Skeletal muscle satellite cell (primary cell): ENCODE measurements at regions not wholly inside any gene's neighbourhood (a gene's known extent, or its start where the extent isn't known, plus 50 kb on each side); places are given as distances from the start of the nearest gene placed in this dataset.
"Not testable (repeated sequence)": the region's sequence is repeated elsewhere in the genome, so short reads cannot be mapped to it uniquely, and the experiment has no call there.

Experiments used
- H3K27me3 ChIP-seq: 2 replicates; pipeline ENCODE4 v1.7.0; 2013; ENCODE audit warnings: low read length; ENCODE audit not compliant: control insufficient read depth, insufficient read depth
- H3K36me3 ChIP-seq: 2 replicates; pipeline ENCODE4 v1.7.0; 2013; ENCODE audit warnings: mild to moderate bottlenecking, control low read depth, low read length; ENCODE audit not compliant: insufficient read depth
- H3K4me1 ChIP-seq: 2 replicates; pipeline ENCODE4 v1.7.0; 2013; ENCODE audit warnings: low read length; ENCODE audit not compliant: control insufficient read depth, insufficient read depth
- H3K4me2 ChIP-seq: 2 replicates; pipeline ENCODE4 v1.7.0; 2013; ENCODE audit warnings: mild to moderate bottlenecking, low read length
- H3K4me3 ChIP-seq: 2 replicates; pipeline ENCODE4 v1.7.0; 2013; ENCODE audit warnings: low read length
- H3K9ac ChIP-seq: 2 replicates; pipeline ENCODE4 v1.7.0; 2013; ENCODE audit warnings: mild to moderate bottlenecking, low read depth, low read length, moderate library complexity
- H3K9me3 ChIP-seq: replicated peaks from 2 replicates; pipeline ENCODE4 v1.7.0; 2013; ENCODE audit warnings: mild to moderate bottlenecking, control low read depth, low read length

- Histone ChIP-seq H3K27me3 (no peaks in the 10 kb centered on the region), H3K36me3 (no peaks in the 10 kb centered on the region), H3K9ac (no peak overlapping the region), H3K4me2 (no peak overlapping the region), H3K4me1 (no peaks in the 10 kb centered on the region), H3K9me3 (no peaks in the 10 kb centered on the region), H3K4me3 (no peak overlapping the region)
These were observed 605.5 kb downstream of the XPNPEP1 start for GRCh38 chr10:109317746-109318366.

DNA sequence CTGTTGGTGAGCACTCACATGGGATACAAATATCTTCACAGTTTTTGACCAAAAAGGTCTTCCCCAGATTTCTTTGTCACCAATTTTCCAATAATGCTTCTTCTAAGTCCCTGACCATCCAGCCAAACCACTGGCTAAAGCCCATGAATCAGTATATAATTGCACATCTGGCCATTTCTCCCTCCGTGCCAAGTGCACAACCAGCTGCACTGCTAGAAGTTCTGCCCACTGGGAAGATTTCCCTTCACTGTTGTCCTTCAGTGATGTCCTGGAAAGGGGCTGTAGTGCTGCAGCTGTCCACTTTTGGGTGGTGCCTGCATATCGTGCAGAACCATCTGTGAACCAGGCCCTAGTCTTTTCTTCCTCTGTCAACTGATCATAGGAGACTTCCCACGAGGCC, 609.3 kb downstream of the XPNPEP1 start:
- not testable (repeated sequence) for H3K4me2 ChIP-seq, H3K27me3 ChIP-seq, H3K36me3 ChIP-seq, H3K4me1 ChIP-seq, H3K9ac ChIP-seq, H3K4me3 ChIP-seq, H3K9me3 ChIP-seq

GRCh38 chr10:109312555-109312954, 610.8 kb downstream of the XPNPEP1 start:
- not testable (repeated sequence) for H3K36me3 ChIP-seq, H3K9ac ChIP-seq, H3K4me2 ChIP-seq, H3K9me3 ChIP-seq, H3K27me3 ChIP-seq, H3K4me3 ChIP-seq
- peaks cover 11% of the 10 kb centered on the region for H3K4me1 ChIP-seq

GRCh38 chr10:109308971-109309370, 614.3 kb downstream of the XPNPEP1 start:
- no peak overlapping the region for H3K4me2 ChIP-seq
- peaks cover 11% of the 10 kb centered on the region for H3K4me1 ChIP-seq
- no peaks in the 10 kb centered on the region for H3K36me3 ChIP-seq
- H3K9ac ChIP-seq = no peak overlapping the region
- no peak overlapping the region for H3K4me3 ChIP-seq
- H3K9me3 ChIP-seq = no peaks in the 10 kb centered on the region
- H3K27me3 ChIP-seq = no peaks in the 10 kb centered on the region

GRCh38 chr10:109307102-109307501, 616.2 kb downstream of the XPNPEP1 start:
- H3K36me3 ChIP-seq, H3K4me2 ChIP-seq, H3K9ac ChIP-seq, H3K9me3 ChIP-seq, H3K4me3 ChIP-seq, H3K27me3 ChIP-seq: not testable (repeated sequence)
- peaks cover 11% of the 10 kb centered on the region for H3K4me1 ChIP-seq

DNA sequence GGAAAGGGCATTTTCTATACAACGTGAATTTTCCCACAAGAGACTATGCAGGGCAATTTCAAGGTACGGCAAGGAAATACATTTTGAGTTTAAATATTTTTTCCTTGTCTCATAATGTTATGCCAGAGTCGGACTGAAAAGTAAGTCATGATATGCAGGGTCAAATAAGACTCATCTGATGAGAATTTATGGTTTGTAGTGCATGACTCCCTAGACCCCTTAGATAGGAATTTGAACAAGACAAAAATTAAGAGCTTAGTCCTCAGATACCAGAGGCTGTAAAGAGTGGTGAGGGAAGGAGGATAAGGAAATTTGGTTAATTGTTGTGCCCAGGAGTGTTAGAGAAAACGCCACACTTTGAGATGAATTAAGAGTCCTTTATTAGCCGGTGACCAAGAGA, 616.6 kb downstream of the XPNPEP1 start:
- H3K4me2 ChIP-seq = no peak overlapping the region
- no peaks in the 10 kb centered on the region for H3K27me3 ChIP-seq
- H3K9me3 ChIP-seq = no peaks in the 10 kb centered on the region
- H3K36me3 ChIP-seq = no peaks in the 10 kb centered on the region
- peaks cover 11% of the 10 kb centered on the region for H3K4me1 ChIP-seq
- no peak overlapping the region for H3K9ac ChIP-seq
- H3K4me3 ChIP-seq = no peak overlapping the region

DNA sequence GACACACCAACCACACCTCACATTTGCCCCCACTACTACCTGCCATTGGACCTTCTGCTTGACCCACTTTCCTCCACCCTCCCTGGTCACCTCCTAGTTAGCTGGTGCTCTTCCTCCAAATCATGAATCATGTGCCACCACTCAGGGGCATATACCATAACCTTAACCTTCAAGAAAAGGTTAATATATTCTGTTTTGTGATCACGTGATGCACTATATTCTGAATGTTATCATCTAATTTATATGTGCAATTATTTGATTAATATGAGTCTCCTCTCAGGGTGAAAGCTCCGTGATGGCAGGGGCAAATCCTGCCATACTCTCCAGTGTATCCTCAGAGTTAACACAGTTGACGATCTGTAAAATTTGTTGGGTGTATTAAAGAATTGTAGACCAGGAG, 635.5 kb downstream of the XPNPEP1 start:
- H3K9me3 ChIP-seq = no peaks in the 10 kb centered on the region
- peaks cover 19% of the 10 kb centered on the region for H3K4me1 ChIP-seq
- no peak overlapping the region for H3K9ac ChIP-seq
- no peak overlapping the region for H3K4me2 ChIP-seq
- no peak overlapping the region for H3K4me3 ChIP-seq
- no peaks in the 10 kb centered on the region for H3K27me3 ChIP-seq
- no peaks in the 10 kb centered on the region for H3K36me3 ChIP-seq

DNA sequence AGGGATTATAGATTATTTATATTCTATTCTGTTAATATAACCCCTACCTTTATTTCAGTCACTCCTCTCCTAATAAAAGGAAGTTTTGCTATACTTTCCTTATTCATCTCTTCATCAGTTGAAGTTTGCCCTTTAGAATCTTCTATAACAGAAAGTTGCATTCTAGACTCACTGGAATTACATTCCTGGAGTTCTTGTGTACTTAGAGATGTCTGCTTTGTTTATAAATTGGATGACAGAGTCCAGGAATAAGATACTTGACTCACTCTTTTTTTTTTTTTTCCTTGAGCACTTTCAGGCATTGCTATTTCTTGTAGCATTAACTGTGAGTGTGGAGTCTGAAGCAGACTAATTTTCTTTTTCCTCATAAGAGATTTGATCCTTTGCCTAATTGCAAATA, 640.8 kb downstream of the XPNPEP1 start:
- peaks cover 28% of the 10 kb centered on the region for H3K4me1 ChIP-seq
- H3K36me3 ChIP-seq = no peaks in the 10 kb centered on the region
- H3K4me2 ChIP-seq = peak overlapping the region; percentile 34
- H3K9me3 ChIP-seq = no peaks in the 10 kb centered on the region
- no peaks in the 10 kb centered on the region for H3K27me3 ChIP-seq
- H3K9ac ChIP-seq = peak overlapping the region; percentile 20
- H3K4me3 ChIP-seq = no peak overlapping the region

GRCh38 chr10:109281347-109281746, 642.0 kb downstream of the XPNPEP1 start:
- H3K4me2 ChIP-seq = no peak overlapping the region
- H3K9ac ChIP-seq = no peak overlapping the region
- H3K27me3 ChIP-seq = no peaks in the 10 kb centered on the region
- H3K4me3 ChIP-seq = no peak overlapping the region
- no peaks in the 10 kb centered on the region for H3K9me3 ChIP-seq
- peaks cover 23% of the 10 kb centered on the region for H3K4me1 ChIP-seq
- H3K36me3 ChIP-seq = no peaks in the 10 kb centered on the region

GRCh38 chr10:109280837-109281236, 642.5 kb downstream of the XPNPEP1 start:
- no peak overlapping the region for H3K4me3 ChIP-seq
- H3K4me2 ChIP-seq = no peak overlapping the region
- no peak overlapping the region for H3K9ac ChIP-seq
- peaks cover 23% of the 10 kb centered on the region for H3K4me1 ChIP-seq
- H3K9me3 ChIP-seq = no peaks in the 10 kb centered on the region
- H3K27me3 ChIP-seq = no peaks in the 10 kb centered on the region
- no peaks in the 10 kb centered on the region for H3K36me3 ChIP-seq

DNA sequence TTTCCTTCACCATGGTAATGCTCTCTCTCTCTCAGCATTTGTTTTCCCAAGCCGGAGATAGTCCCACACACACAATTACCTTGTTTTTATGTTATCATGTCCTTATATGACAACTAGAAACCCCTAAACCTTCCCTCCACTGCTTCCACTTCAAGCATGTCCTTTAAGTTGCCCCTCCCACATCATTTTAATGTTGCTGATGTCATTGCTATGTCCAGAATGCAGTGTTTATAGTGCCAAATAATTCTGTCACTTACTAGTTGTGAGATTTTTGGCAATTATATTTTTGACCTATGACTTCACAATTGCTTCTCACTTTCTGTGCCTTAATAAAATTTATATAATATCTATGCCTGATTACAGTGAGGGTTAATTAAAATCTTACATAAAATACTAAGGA, 645.9 kb downstream of the XPNPEP1 start:
- Histone ChIP-seq H3K4me1 (peaks cover 7% of the 10 kb centered on the region), H3K36me3 (no peaks in the 10 kb centered on the region), H3K9ac (no peak overlapping the region), H3K27me3 (no peaks in the 10 kb centered on the region), H3K4me3 (no peak overlapping the region), H3K4me2 (no peak overlapping the region), H3K9me3 (no peaks in the 10 kb centered on the region)

DNA sequence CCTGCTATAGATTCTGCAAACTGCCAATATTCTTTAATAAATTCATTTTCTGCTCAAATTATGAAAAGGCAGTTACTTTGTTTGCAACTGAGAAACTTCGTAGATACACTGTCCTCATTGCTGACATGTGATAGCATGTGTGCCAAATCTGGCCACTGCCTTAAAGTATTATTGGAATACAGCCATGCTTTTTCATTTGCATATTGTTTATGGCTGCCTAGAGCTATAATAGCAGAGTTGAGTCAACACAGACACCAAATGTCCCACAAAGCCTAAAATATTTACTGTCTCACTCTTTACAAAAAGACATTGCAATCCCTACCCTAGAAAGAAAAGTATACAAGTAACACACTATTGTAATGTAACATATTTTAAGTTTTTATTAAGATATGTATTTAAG, 647.4 kb downstream of the XPNPEP1 start:
- no peaks in the 10 kb centered on the region for H3K9me3 ChIP-seq
- no peaks in the 10 kb centered on the region for H3K27me3 ChIP-seq
- no peak overlapping the region for H3K4me3 ChIP-seq
- H3K36me3 ChIP-seq = no peaks in the 10 kb centered on the region
- no peaks in the 10 kb centered on the region for H3K4me1 ChIP-seq
- no peak overlapping the region for H3K4me2 ChIP-seq
- no peak overlapping the region for H3K9ac ChIP-seq
